GM18499 (cell line): ENCODE measurements at regions not wholly inside any gene's neighbourhood (a gene's known extent, or its start where the extent isn't known, plus 50 kb on each side); places are given as distances from the start of the nearest gene placed in this dataset.

Experiments
- ATAC-seq: cut with Tn5 transposase; IDR thresholded peaks from one replicate; pipeline ENCODE4 v1.9.1; 2021; ENCODE audit warnings: moderate number of reproducible peaks; ENCODE audit not compliant: insufficient read depth, unreplicated experiment

GRCh38 chr5:143695244-143695864, 116.6 kb upstream of the HMHB1 start:
- ATAC-seq, result no peak

GRCh38 chr5:143694357-143694756, 117.6 kb upstream of the HMHB1 start:
- ATAC-seq, result no peak

DNA sequence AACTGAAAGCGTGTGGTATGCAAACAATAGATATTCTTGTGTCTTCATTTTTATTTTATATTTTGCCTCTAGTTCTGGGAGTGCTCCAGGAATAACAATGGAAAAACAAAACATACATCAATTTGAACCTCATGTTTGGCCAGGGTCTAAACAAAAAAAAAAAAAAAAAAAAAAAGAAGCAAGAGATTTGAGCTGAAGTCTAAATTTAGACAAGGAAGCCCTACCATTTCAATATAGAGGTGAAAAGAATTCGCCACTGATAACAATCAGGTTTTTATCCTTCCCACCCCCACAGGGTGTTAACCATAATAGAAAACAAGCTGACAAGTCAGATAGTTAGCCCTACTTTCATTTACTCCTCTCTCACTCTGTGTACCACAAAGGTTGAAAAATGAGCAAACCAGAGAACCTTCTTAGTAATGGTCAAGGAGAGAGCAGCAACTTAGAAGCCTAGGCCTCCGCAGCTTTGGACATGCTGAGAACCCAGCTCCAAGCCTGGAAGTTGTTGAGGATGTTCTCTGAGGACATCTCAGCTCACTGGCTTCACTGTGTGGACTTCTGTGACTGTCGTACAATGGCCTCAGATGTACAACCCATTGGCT, 118.2 kb upstream of the HMHB1 start:
- ATAC-seq, result peak; percentile 83

DNA sequence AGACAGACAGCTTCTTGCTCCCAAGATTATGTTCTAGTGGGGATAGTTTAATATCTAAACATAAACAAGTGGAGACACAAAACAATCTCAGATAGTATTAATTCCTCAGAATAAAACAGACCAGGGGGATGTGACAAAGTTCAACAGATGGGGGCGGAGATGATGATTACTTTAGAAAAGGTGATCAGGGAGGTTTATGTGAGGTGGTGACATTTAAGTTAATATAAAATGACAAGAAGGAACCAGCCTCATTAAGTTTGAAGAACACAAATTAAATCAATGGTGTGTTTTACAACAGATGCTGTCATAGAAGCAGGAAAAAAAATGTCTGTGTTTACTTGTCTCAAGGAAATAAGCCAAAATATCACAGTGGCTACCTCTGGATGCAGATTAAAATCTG, 119.6 kb upstream of the HMHB1 start:
- ATAC-seq, result no peak

DNA sequence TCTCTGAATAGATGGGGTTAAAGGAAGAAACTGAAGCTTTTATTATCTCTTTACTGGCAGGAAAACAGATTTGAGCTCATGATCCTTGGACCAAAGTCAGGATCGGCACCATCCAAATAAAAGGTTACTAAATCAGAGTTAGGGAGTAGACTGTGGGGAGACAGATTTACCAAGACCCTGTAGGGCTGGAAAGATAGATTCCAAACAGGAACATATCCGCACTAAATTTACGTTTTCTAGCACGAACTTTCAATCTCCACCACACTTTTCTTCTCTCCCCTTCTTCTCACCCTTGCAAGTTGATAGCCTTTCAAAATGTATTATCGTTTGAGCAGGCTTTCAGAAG, 120.0 kb upstream of the HMHB1 start:
- ATAC-seq, result no peak

GRCh38 chr5:143691287-143691944, 120.5 kb upstream of the HMHB1 start:
- no peak for ATAC-seq

GRCh38 chr5:143687604-143688003, 124.4 kb upstream of the HMHB1 start:
- ATAC-seq, result no peak

GRCh38 chr5:143685246-143685815, 126.6 kb upstream of the HMHB1 start:
- no peak for ATAC-seq

DNA sequence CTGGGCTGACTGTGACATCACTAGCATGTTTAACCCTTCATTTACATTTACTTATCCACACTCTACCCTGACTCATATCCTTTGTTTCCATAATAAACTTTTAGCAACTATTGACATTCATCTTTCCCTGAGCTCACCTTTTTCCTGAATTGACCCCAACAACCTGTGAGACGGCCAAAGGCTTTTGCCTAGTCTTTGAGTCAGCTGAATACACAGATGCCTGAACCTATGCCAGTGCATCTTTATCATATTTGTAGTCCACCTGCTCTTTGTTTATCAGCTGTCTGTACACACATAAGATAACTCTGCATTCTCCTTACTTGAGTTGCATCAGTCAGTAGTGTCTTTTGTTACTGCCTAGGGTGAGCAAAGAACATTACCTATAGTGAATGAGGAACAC, 128.5 kb upstream of the HMHB1 start:
- ATAC-seq, result no peak

- no peak for ATAC-seq
These were observed 129.0 kb upstream of the HMHB1 start for GRCh38 chr5:143682929-143683386.

DNA sequence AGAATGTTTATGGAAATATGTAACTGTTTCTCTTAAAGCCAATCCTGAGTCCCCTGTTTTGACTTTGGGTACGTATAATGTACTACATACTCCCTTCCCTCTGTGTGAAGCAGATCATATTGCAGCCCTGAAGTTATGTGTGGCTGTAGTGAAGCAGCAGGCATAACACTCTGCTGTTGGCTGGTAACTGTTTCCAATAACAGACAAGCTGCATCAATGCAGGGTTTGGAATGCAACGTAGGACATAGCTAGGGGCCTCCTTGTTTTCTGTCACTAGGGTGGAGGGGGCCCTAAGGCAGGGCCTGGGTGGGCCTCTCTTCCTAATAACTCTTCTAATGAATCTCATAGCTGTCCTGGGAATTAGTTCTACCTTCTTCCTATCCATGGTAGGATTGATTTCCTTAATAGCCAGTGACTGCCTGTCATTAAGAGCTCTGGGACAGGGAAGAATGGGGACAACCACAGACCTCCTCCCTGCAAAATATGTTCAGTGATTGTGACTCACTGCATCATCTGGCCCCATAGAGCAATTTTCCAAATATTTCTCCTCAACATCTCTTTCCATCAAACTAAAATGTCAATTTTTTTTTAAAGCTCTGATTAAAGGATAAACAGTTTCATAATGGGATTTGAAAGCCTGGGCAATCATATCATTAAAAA, 129.6 kb upstream of the HMHB1 start:
- no peak for ATAC-seq

- ATAC-seq, result no peak
These were observed 131.2 kb upstream of the HMHB1 start for GRCh38 chr5:143680672-143681259.

- no peak for ATAC-seq
These were observed 132.2 kb upstream of the HMHB1 start for GRCh38 chr5:143679777-143680176.

- no peak for ATAC-seq
These were observed 133.6 kb upstream of the HMHB1 start for GRCh38 chr5:143678148-143678905.

DNA sequence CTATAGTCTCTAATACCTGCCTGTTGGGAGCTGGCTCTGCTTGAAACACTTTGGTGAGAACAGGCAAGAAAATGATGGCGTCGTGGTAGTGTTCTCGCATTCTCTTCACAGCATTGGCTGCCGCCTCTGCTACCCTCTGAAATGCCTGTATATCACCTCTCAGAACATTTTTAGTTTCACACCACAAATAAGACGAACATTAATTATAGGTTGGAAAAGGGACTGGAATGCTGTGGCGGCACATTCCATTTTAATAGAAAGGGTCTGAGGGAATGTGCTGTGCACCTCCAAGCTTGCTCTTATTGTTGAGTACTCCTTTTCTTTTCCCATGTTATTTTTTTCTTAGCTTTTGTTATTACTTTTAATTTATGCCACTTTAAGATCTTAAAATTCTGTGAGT, 134.6 kb upstream of the HMHB1 start:
- no peak for ATAC-seq

GRCh38 chr5:143676802-143677201, 135.2 kb upstream of the HMHB1 start:
- no peak for ATAC-seq

- no peak for ATAC-seq
These were observed 137.5 kb upstream of the HMHB1 start for GRCh38 chr5:143674469-143674786.

GRCh38 chr5:143673676-143674468, 138.1 kb upstream of the HMHB1 start:
- ATAC-seq, result no peak

DNA sequence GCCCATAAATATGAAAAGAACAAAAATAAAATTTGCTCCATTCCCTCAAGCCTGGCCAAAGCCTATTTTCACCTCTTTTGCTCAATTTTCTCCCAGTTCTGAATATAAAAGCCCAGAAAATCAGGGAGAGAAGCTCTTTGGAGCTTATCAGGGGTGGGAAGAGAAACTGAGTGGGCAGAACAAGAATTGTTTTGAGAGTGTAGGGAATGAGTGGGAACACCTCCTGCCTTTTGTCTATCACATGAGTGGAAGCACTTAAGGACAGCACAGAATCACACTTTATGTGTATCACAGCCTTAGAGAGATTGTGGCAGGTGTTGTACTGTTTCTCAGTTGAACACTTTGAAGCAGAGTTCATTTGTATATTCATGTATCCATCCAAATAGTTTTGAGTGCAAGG, 139.2 kb upstream of the HMHB1 start:
- ATAC-seq, result no peak
